GM21717 (cell line): ENCODE measurements at regions not wholly inside any gene's neighbourhood (a gene's known extent, or its start where the extent isn't known, plus 50 kb on each side); places are given as distances from the start of the nearest gene placed in this dataset.
"Not testable (repeated sequence)": the region's sequence is repeated elsewhere in the genome, so short reads cannot be mapped to it uniquely, and the experiment has no call there.

Experiments
- ATAC-seq: cut with Tn5 transposase; IDR thresholded peaks from one replicate; pipeline ENCODE4 v1.9.1; 2021; ENCODE audit warnings: mild to moderate bottlenecking, moderate library complexity; ENCODE audit not compliant: unreplicated experiment

- no peak for ATAC-seq
Observed at GRCh38 chr16:59690216-59690615, 956.1 kb upstream of the GOT2 start.

- no peak for ATAC-seq
Observed at GRCh38 chr16:59688006-59688405, 953.9 kb upstream of the GOT2 start.

DNA sequence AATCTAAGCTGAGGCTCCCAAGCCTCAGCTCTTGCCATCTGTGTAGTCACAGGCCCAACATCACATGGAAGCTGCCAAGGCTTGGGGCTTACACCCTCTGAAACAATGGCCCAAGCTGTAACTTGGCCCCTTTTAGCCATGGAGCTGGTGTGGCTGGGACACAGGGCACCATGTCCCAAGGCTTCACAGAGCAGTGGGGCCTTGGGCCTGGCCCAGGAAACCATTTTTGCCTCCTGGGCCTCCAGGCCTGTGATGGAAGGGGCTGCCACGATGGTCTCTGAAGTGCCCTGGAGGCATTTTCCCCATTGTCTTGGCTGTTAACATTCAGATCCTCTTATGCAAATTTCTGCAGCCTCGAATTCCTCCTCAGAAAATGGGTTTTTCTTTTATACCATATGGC lies 952.3 kb upstream of the GOT2 start:
- ATAC-seq, result no peak

DNA sequence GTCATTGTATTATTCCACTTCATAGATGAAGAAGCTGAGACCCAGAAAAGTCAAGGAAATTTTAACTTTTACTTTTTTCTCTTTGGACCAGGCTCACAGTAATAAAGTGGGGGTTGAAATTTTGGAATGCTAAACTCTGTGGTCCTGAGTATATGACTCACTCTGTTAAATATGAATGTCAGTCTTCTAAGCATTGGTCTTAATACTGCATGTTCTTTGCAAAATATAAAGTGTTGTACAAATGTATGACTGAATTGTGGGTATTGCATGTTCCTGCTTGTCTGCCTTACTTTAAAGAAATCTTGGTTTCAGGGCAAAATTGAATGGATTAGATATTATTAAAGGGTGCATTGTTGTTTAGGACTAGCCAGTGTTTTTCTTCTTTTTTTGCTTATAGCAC lies 950.8 kb upstream of the GOT2 start:
- no peak for ATAC-seq

- no peak for ATAC-seq
Observed at GRCh38 chr16:59683709-59684108, 949.6 kb upstream of the GOT2 start.

DNA sequence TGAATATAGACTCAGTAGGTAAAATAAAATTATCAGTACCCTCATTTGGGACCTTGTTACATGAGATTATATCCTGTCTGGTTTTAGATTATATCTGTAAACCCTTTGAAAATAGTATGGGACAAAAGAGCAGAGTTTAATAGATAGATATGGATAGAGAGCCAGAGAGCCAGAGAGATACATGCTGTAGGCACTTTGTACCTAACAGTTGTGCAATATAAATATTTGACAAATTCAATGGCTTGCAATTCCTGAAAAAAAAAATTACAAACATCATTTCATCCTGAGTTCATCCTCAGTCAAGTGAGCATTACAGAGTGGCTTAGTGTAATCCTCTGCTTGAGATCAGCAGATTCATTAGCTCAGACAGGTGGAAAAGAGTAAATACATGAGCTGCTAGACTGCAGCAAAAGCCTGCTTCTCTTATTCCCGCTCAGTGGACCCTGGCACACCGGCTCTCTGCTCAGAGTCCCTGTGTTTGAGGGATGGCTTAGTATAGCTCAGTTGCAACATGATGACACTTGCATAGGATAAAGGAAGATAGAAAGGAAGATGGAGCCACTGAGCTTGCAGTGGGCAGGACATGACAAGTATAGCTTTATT lies 931.6 kb upstream of the GOT2 start:
- ATAC-seq, result no peak

GRCh38 chr16:59658572-59658971 lies 924.5 kb upstream of the GOT2 start:
- no peak for ATAC-seq

- ATAC-seq, result no peak
Observed at GRCh38 chr16:59655031-59655430, 920.9 kb upstream of the GOT2 start.

DNA sequence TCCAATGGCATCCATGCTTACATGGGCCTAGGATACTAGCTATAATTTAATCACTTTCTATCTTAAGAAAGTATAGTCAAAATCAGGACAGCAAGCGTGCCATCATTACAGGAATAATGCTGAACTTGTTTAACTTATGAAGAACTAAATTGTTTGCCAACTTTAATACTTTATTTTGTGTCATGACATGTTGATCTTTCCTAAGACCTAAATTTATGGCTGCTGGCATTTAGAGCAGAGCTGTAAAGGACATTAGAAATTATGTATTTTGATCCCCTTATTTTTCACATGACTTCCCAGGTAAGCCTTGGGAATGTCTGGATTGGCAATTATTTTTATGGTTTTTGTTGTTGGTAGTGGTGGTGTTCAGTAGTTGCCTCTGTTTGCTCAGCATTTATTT lies 920.3 kb upstream of the GOT2 start:
- ATAC-seq, result no peak

- ATAC-seq, result no peak
Observed at GRCh38 chr16:59651662-59652061, 917.5 kb upstream of the GOT2 start.

- no peak for ATAC-seq
Observed at GRCh38 chr16:59645194-59645593, 911.1 kb upstream of the GOT2 start.

GRCh38 chr16:59635674-59636073 lies 901.6 kb upstream of the GOT2 start:
- no peak for ATAC-seq

- ATAC-seq, result no peak
Observed at GRCh38 chr16:59634951-59635350, 900.8 kb upstream of the GOT2 start.

DNA sequence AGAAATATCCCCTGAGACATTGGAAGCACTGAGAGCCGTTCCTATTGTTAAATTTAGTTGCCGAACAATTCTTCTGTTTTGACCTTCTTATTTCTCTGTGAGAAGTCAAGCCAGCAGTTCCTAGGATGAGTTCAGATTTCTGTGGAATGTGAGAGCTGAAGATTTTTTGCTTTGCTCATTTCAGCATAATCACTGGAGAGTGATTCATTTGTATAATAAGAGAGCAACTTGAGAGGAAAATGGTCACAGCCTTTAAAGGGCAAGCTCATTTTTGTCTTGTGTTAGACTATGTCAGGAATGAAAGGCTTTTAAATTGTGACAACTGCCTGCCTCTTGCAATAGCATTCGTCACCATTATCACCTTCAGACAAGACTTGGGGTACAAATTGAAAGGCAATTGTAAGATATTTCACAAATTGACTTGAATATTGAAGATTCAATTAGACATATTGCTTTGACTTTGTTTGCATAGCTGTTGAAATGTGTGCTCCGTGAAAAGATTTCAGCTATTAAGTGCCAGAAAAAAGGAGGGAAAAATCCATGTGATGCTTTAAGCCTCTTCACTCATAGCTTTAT lies 900.0 kb upstream of the GOT2 start:
- no peak for ATAC-seq

DNA sequence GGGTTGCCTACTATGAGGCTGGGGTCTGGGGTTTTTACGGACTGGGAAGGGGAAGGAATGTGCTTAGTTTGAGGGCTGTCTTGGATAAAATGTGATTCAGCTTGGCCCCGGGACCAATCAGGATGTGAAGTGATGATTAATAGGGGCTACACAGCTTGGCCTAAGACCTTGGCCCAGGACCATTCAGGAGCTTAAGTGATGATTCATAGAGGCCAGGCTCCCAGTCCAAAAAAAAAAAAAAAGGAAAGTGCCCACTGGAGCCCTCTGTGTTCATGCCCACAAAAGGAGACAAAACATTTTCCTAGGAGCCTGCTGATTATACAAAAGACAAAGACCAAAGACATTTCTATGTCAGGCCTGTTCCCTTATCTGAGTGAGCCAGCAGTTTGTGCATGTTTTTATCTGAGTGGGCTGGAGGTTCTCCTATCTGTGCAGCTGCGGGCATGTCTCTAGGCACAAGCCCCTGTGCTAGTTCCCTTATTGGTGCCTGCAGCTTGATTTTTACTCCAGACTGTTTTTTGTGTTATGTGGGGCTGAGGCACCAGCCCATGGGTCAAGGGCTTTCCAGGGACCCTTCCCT lies 898.2 kb upstream of the GOT2 start:
- ATAC-seq, result no peak

DNA sequence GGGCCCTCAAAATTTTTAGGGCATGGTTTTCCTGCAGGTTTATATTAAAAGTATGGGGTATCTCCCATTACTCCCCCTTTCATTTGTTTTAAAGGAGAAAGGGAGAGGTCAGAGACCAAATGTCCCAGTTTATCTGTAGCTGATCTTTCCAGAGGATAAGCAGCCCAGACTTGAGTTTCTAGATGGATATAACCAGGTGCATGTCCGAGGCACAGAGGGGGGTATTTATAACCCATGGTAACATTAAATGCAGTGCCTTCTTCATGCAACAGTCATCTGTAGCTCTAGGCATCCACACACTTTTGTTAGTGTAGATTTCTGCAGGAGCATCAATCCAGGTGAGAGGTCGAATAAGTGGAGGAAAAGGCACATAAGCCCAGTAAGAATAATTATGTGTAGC lies 890.3 kb upstream of the GOT2 start:
- ATAC-seq, result not testable (repeated sequence)

DNA sequence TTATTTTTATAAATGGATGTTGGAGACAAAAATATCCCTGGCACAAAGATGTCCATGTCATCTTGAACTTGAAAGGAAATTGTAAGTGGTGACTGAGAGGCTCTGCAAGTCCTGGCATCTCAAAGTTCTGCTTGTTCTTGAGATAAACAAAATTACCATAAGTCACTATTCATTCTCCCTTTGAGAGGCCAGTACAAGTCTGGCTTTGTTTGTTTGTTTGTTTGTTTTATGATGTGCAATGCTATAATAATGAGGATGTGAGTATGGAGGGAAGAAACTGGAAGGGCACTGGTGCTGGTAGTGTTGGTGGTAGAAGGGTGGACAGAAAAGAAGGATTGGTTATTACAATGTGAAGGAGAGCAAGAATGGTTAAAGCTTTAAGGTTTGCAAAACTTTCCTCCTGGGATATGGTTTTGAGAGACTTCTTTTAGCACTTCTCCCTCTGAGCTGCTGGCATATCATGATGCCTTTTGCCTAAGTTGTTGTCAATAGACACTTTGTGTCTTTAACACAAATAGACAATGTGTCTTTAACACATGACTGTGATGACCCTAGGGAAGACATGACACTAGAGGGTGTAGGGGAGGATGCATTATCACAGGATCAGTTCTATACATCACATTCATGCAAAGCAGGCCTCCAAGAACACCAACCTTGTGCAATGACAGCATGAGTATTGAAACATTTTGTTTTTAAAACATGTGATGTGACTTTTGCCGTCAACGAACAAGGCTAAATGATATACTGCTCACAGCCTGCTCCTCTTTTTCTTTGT lies 880.5 kb upstream of the GOT2 start:
- no peak for ATAC-seq

DNA sequence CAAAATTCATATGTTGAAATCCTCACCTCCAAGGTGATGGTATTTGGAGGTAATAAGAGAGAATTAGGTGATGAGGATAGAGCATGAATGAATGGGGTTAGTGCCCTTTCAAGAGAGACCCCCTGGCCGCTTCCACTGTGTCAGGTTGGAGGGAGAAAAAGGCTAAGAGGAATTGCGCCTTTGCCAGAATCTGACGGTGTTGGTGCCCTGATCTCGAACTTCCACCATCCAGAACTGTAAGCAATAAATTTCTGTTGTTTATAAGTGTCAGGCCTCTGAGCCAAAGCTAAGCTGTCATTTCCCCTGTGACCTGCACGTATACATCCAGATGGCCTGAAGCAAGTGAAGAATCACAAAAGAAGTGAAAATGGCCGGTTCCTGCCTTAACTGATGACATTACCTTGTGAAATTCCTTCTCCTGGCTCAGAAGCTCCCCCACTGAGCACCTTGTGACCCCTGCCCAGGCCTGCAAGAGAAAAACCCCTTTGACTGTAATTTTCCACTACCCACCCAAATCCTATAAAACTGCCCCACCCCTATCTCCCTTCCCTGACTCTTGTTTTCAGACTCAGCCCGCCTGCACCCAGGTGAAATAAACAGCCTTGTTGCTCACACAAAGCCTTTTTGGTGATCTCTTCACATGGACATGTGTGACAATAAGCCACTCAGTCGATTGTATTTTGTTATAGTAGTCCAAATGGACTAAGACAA lies 878.9 kb upstream of the GOT2 start:
- ATAC-seq, result not testable (repeated sequence)

DNA sequence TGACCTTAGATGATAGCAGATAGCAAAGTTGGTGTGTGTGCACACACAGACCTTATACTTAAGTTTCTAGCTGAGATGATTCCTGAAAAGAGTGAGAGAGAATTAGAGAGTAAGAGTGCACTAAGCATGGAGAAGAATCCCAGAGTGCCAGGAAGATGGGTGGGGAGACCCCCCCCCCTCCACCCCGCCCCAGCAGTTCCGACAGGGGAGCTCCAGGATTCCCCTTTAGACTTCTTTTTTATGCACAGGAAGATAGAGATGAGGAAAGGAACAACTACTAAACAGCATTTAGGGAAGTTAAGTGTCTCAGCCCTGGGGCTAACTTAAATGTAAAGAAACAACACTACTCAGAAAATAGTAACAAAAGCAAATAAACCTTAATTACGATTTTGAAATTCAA lies 878.0 kb upstream of the GOT2 start:
- ATAC-seq, result no peak

- ATAC-seq, result no peak
Observed at GRCh38 chr16:59611556-59611955, 877.4 kb upstream of the GOT2 start.

GRCh38 chr16:59605706-59606105 lies 871.6 kb upstream of the GOT2 start:
- no peak for ATAC-seq
